Muscle of arm (tissue), 1 donor: ENCODE measurements at regions not wholly inside any gene's neighbourhood (a gene's known extent, or its start where the extent isn't known, plus 50 kb on each side); places are given as distances from the start of the nearest gene placed in this dataset.
"Not testable (repeated sequence)": the region's sequence is repeated elsewhere in the genome, so short reads cannot be mapped to it uniquely, and the experiment has no call there.

ENCODE experiments used
- DNase-seq: peaks from one replicate; pipeline ENCODE4 v3.0.0-alpha.2; 2013

DNA sequence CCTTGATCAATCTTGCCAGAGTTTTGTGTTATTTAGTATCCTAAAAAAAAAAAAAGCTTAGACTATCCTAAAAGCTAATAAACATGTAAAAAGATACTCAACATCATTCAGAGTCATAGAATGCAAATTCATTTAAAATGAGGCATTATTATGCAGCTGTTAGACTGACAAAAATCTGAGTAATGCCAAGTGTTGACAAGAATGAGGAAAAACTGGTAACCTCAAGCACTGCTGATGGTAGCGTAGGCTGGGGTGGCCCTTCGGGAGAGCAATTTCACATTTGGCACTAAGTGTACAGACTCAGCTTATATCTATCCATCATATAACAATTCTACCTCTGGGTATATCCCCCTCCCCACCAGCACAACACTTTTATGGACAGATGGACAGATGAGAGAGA is 280.4 kb downstream of the RAP2B start:
- no peak for DNase-seq

DNA sequence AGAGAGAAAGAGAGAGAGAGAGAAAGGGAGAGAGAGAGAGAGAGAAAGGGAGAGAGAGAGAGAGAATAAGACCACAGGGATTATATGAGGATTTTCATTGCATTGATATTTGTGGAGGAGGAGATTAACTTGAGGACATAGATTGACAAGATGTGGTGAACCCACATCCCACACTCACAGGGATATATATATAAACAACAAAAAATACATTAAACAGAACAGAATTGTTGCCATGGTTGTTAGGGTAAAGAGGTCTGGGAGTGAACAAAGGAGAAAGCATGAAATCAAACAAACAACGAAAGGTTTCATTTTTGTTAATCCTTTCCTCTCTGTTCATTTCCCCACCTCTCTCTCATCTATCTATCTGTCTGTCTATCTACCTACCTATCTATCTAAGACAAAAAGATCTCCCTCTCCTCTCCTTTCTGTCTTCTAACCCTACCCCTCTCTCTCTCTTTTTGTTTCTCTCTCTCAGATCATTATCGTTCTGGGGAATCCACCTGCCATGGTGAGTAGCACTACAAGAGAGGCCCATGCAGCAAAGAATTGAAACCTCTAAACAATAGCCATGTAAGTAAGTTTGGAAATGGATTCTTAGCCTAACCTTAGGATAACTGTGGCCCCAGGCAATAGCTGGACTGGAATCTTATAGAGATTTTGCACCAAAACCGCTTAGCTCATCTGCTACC is 280.9 kb downstream of the RAP2B start:
- DNase-seq, result no peak

DNA sequence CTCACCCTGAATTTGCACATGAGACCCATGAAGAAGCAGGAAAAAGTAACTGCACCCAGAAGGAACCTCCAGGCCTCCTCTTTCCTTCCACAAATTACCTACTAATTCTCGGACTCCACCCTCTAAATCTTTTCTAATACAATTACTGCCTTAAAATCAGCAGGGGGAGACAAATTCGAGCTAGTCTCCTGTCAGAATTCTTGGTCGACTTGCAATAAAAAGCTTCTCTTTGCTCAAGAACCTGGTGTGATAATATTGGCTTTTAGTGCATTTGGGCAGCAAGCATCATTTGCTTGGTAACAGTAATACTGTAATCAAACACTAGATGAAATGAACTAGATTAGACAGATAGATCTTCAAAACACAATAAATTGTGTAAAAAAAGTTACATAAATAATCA is 281.9 kb downstream of the RAP2B start:
- no peak for DNase-seq

DNA sequence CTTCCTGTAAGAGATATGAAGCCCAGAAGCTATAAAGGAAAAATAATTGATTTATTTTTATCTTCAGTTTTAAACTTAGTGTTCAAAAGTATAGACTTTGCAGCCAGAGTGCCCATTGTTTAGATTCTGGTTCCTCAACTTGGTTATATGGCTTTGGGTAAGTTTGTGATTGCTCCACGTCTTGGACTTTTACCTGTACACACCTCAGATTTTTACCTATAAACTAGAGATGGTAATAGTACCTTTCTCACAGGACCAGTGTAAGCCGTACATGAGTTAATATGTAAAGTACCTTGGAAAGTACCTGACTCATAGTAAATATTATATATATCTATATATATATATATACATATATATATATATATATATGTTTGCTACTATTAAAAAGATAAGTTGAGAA is 283.8 kb downstream of the RAP2B start:
- no peak for DNase-seq

DNA sequence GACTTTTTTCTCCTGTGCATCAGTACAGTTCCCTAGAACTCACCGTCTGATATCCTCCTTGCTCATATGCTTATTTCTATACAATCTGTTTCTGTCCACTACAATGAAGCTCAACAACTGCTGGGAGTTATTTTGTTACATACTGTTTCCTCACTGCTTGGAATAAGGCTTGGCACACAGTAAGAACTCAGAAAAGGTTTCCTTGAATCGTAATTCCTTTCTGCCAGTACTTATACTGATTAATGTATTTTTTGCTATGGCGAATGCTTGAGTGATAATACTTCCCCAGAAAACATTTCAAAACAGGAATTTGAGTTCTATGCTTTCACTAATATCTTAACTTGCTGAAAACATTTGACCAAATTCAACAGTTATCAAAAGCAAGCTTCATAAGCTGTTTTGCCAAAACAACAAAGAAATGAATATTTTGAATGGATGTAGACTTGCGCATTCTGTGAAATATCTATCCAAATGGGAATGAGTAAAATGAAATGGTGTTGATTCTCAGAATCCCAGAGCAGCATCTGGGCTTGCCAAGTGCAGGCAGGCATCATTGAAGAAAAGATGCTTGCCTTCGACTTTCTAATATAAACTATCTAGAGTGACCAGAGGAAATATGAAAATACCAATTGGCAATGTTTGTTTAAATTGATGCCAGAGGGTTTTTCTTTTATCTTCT is 286.3 kb downstream of the RAP2B start:
- no peak for DNase-seq

DNA sequence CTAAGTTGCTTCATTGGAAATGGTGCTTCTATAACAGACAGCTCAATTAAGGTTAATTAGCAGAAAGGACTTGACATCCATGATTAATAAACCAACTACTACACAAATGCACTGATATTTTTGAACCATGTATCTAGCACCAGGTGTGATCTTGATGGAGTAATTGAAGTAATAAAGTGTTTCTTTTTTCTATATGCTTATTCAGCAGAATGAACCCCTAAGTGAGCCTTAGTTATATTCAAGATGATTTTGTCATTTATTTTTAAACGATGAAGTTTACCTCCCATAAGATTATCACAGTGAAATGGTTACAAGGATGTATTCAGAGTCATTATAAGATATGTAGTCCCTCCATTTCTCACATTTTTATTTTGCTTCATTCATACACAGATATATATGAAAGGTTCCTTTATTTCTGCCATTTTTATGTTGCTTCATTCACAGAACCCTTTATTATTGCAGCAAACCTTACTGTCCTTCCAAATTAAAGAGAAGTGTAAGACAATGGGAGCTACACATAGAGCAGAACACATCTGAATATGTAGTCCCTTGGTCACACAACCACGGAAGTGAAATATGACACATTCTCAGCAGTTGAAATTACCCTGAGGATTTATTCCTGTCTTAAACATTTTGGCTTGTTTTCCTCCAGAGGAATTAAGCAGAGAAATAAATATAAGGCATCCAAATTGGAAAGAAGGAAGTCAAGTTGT is 295.0 kb downstream of the RAP2B start:
- no peak for DNase-seq

DNA sequence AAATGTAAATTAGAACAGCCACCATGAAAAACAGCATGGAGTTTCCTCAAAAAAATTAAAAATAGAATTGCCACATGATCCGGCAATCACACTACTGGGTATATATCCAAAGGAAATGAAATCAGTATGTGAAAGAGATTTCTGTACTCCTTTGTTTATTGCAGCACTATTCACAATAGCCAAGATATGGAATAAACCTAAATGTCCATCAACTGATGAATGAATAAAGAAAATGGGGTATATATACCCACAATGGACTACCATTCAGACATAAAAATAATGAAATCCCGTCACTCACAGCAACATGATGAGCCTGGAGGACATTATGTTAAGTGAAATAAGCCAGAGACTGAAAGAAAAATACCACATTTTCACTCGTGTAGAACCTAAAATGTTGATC is 296.9 kb downstream of the RAP2B start:
- DNase-seq, result no peak

DNA sequence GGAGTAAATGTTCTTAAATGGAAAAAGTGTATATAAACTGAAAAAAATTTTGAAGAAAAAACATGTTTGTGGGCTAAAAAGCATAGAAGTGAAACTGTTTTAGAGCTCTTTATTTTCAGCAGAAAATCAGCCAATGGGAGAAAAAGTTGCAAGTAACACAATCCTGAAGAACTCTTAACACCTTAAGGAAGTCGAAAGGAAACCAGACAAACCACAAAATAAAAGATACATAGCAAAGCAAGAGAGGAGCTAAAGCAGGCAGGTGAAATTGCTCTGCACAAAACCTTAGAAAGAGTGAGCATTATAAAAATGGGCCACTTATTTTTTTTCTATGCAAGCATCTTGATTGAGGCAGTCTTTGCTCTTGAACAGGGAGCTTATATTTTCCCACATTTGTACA is 300.5 kb downstream of the RAP2B start:
- no peak for DNase-seq

DNA sequence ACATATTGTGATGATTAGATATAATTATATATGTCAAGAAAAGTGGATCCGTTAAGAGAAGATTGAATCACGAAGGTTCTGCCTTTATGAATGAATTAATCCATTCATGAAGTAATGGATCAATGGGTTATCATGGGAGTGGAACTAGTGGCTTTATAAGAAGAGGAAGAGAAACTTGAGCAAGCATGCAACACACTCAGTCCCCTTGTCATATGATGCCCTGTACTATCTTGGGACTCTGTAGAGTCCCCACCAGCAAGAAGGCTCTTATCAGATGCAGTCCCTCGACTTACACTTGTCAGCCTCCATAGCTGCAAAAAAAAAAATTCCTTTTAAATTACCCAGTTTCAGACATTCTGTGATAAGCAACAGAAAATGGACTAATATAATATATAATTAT is 301.9 kb downstream of the RAP2B start:
- no peak for DNase-seq

DNA sequence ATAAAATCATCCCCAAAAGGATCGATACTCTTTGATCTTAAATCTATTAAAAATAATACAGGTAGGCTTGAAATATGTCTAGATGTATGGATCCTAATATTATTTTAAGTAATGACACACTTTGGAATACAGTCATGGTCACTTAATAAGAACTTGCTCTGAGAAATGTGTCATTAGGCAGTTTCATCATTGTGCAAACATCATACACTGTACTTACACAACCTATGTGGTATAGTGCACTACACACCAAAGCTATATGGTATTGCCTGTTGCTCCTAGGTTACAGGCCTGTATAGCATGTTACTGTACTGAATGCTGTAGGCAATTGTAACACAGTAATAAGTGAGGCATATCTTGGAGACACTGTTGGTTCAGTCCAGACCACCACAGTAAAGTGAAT is 307.1 kb downstream of the RAP2B start:
- no peak for DNase-seq

DNA sequence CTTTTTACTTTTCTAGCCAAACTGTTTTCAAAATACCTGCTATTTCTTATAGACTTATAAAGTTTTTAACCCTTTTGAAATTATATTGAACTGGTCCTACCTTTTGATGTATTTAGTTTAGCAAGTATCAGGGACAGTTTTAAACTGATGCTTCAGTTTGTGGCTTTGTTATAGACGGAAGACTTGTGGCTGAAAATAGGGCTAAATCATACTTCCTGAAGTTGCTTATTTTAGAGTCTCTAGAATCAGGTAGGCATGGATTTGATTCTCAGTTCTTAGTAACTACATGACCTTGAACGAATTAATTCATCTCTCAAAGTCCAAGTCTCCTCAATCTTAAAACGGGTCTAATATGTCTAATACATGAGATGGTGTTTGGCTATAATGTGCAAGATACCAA is 322.8 kb downstream of the RAP2B start:
- no peak for DNase-seq

DNA sequence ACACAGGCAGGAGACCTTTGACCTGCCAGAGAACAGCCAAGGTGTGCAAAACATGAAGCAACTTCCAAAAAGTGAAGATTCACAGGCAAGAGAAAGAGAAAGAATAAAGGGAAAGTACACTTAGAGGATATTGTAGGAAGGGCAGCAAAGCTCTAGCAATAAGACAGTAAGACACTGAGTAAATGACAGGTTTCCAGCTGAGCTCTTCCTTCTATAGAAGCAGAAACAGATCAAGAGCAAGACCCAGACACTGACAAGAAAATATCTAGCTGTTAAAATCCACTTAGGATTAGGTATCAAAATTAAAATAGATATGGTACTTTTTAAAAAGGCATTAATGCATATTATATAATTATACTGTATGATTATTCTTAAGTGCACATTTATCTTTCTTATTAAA is 333.4 kb downstream of the RAP2B start:
- DNase-seq, result no peak

DNA sequence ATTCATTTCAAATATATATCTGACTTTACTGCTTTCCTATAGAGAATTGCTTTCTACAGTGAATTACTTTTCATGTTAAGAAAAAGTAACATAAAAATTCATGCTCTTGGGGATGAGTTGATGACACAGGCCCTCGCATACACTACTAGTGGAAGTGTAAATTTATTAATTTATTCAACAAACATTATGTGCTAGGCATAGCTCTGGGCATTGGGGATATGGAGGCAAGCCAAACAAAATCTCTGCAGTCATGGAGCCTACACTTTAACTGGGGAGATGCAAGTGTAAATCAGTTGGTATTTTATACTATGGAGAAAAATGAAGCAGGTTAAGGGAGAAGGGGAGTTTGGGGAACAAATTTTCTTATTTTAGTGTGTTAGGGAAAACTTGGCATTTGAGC is 340.7 kb downstream of the RAP2B start:
- DNase-seq, result no peak

DNA sequence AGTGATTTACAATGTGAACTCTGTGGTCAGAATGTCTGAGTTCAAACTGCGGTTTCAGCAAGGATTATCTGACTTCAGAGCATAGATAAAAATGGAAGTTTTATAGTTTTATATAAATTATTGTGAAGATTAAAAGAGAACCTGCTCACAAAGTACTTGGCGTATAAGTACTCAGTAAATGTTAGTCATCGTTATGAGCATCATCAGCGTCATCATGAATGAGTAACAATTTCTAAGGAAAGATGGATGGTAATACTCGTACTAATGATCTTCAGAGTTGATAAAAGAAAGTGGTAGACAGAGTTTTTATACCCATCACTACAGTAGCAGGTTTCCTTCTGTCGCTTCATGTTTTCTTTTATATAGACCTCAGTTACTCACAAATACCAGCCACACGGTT is 341.8 kb downstream of the RAP2B start:
- no peak for DNase-seq

DNA sequence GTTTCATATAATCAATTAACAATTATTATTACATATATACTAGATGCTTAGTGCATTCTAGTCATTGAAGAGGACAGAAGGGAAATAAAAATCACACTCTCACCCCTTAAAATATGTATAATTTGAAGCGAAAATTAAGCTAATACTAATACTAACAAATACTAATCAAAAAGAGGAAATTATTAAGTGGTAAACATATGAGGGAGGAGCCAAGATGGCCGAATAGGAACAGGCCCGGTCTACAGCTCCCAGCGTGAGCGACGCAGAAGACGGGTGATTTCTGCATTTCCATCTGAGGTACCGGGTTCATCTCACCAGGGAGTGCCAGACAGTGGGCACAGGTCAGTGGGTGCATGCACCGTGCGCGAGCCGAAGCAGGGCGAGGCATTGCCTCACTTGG is 344.2 kb downstream of the RAP2B start:
- DNase-seq, result not testable (repeated sequence)

DNA sequence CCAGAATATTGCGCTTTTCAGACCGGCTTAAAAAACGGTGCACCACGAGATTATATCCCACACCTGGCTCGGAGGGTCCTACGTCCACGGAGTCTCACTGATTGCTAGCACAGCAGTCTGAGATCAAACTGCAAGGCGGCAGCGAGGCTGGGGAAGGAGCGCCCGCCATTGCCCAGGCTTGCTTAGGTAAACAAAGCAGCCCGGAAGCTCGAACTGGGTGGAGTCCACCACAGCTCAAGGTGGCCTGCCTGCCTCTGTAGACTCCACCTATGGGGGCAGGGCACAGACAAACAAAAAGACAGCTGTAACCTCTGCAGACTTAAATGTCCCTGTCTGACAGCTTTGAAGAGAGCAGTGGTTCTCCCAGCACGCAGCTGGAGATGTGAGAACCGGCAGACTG is 344.7 kb downstream of the RAP2B start:
- DNase-seq, result not testable (repeated sequence)

DNA sequence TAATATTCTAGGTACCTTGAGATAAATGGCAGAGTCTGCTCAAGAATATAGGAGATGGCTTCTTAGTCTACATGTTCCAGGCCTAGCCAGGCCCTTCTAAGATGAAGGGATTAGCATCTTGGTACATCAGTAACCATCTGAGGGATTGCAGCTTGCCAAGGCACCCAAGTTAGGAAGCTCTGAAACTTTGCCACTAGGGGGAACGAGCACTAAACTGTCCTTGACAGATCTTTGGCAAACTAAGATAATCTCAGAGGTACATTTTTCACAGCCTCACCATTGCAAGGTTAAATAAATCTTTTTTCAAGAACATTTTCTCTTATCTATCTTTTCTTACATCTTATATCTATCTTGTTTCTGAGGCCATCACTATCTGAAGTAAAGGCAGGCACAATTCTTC is 351.2 kb downstream of the RAP2B start:
- no peak for DNase-seq

DNA sequence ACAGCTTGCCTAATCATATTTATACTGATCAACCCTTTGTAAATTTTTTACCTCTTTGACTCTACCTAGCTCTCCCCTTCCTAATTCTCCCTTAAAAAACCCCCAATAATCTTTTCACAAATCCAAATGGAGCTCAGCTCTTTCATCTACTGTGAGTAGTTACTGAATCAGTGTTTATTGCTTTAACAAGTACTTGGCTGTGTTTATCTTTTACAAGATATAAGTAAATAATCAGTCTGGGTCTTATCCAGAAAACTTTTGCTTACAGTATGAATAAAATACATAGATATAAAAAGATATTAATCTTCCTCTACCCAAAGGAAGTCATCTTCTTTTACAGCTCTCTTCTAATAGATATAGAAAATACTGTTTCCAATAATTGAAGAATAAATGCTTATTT is 366.4 kb downstream of the RAP2B start:
- no peak for DNase-seq

DNA sequence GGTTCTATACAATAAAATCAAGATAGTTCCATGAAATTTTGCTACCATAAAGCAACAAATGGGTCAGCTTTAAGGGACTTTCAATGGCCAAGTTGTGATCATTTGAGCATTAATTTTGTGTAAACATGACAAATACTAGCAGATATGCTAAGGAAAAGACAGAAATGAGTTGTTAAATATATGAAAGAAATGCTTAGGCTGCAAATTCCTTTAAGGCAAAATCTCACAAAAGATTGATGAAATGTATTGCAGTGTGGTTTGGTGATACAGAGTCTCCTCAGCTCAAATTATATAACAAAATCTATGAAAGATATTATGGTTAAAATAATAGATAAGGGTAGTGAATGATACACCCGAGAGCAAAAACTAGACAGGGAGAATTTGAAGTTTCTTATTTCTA is 377.2 kb downstream of the RAP2B start:
- DNase-seq, result no peak

DNA sequence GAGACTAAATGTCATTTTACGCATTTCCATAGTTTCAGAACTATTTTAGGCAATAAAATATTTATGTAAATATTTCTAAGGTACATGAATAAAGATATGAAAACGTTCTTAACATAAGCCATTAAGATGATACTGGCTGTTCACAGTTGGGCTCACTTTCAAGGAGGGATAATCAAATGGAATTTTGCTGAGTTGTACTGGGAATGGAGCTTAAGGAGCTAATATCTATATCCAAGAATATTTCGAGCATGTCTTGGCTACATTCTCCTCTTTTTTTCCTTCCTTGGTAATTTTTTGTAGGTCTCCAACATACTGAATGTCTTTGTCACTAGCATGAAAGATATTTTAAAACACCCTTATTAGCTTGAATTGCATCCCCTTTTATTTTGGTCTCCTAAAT is 383.4 kb downstream of the RAP2B start:
- no peak for DNase-seq

DNA sequence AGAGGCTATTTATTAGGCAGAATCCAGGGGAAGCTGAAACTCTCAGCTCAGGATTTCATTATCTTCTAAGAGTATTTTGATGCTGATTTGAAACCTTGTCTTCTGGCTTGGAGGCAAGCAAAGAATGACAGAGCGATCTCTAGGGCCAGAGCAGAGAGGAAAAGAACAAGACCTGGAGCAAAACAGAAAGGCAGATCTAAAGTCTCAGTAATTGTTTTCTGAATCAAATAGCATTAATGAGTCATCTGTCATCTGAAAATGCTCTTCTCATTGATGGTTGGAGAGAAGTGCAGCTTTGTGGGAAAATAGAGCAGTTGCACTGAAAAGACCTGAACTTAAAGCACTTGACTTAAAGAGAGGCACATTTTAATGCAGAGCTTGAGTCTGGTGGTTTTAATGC is 385.9 kb downstream of the RAP2B start:
- no peak for DNase-seq

DNA sequence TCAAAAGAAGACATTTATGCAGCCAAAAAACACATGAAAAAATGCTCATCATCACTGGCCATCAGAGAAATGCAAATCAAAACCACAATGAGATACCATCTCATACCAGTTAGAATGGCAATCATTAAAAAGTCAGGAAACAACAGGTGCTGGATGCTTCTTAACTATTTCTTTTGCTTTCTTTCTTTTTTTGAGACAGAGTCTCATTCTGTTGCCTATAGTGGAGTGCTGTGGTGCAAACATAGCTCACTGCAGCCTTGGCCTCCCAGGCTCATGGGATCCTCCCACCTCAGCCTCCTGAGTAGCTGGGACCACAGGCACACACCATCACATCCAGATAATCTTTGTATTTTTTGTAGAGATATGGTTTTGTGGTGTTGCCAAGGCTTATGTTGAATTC is 387.7 kb downstream of the RAP2B start:
- DNase-seq, result not testable (repeated sequence)

DNA sequence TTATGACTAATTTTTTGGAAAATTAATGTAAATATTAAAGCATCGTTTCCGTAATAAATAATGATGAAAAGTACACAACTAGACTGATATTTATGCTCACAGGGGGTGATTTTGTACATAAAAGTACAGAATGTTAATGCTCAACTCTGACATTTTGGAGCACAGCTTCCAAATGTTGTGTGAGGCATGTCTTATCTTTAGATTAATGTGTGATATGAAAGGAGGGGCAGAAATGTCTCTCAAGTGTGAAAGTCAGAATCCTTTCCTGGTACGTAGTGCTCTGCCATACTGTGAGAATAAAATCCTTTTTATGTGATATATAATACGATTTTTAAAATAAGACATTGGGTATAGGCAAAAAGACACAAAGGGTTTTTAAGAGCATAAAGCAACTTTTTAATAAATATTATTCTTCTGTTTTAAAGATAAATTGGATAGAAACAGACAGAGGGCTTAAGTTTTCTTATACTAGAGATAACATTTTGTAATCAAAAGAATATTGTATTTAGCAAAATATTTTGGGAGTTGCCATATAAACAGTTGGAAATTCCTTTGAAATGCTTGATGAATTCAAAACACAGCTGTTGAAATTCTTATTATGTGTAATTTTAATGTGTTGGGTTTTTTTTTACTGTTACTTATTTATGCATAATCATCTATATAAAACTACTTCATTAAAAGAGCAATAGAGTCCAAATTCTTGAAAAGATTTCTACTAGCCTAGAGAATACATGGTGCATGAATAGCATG is 389.7 kb downstream of the RAP2B start:
- DNase-seq, result no peak
